HG02852 (cell line): ENCODE measurements at regions not wholly inside any gene's neighbourhood (a gene's known extent, or its start where the extent isn't known, plus 50 kb on each side); places are given as distances from the start of the nearest gene placed in this dataset.

ENCODE experiments used
- ATAC-seq: cut with Tn5 transposase; IDR thresholded peaks from one replicate; pipeline ENCODE4 v1.9.1; 2021; ENCODE audit warnings: mild to moderate bottlenecking, moderate library complexity; ENCODE audit not compliant: unreplicated experiment

GRCh38 chr5:116361979-116362577, 212.5 kb downstream of the SEMA6A start:
- ATAC-seq: no peak

DNA sequence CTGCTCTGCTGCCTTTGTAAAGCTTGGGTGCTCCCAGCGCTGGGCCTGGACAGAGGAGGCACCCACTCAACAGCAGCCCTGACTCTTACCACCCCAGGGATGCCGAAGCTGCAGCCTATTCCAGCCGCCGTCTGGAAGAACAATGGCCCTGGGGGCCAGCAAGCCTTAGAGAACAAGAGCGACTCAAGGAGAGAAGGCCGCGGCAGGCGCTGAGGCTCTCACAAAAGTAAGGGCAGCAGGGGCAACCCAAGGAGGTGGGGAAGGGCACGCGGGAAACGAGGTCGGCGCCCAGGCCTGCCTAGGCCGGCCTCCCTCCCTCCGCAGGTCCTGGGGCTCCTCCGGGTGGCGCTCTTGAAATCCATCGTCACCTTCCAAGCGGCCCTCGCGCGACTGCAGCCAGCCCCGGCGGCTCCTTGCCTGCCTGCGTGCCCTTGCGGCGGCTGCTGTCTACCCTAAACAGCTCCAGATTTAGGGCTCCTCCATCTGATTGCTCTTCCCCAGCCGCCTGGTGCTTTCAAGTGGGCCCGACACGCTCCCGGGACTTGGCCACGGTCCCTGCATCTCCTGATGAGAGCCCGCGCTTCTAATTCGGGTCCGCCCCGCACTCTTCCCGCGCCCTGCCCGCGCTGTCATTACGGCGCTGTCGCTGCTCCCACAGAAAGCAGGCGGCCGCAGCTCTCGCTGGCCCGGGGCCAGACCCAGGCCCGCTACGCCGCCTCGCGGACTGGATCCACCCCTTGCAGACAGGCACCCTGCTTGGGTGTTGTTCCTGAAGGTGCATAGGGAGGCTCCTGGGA, 213.3 kb downstream of the SEMA6A start:
- ATAC-seq: no peak

- no peak for ATAC-seq
Observed at GRCh38 chr5:116360008-116360853, 214.4 kb downstream of the SEMA6A start.

- no peak for ATAC-seq
Observed at GRCh38 chr5:116359592-116359991, 215.0 kb downstream of the SEMA6A start.

- peak; percentile 98 for ATAC-seq
Observed at GRCh38 chr5:116358911-116359418, 215.7 kb downstream of the SEMA6A start.

DNA sequence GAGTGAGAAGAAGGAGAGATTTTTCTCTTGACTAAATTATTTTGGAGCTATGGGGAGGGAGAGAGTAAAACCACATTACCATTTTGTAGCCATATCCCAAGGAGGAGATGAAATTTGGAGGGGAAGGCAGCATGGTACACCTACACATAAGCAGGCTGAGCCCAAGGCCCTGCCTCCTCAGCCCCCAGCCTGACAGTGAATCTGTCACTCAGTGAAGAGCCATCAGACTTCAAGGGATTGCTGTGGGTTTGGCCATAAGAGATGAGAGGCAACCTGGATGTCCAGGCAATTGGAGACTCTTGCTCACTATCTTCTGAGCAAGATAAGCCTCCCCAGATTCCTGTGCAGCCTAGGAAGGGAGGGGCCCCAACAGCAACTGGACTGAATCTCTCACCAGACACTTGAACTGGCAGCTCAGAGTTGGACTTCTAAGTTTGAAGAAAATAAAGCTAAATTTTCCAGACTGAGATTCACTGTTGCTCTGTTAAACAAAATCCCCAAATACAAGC, 216.6 kb downstream of the SEMA6A start:
- no peak for ATAC-seq

DNA sequence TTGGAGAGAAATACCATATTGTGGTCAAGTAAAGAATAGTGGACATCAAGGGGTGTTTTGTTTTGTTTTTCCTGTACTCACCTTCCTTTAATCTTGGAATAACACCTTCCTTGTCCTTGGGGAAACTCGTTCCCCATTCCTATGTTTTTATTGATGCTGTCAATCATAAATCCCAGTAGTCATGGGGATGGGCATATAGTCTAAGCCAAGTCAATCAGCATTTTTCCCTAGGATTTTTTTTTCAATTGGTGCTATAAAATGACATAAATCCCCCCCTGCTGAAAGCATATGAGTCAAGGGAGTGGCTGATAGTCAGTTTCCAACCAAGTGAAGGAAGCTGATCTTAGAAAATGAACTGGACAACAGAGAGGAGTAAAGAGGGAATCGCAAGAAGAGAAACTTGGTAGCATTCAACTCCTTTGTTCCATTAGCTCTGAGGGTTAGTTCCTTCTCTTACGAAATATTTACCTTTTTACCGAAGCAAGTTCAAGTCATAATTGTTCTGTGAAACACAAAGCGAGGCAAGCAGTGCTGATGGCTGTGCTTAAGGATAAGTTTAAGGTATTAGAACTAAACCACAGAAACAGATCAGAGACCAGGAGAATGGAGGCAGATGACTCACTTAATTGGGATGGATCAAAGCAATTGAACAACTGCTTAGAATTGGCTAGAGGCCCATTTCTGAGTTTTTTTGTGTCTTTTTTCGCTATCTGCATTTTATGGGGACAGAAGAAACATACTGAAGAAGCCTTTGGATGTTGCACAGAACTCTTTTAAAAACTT, 218.6 kb downstream of the SEMA6A start:
- no peak for ATAC-seq

DNA sequence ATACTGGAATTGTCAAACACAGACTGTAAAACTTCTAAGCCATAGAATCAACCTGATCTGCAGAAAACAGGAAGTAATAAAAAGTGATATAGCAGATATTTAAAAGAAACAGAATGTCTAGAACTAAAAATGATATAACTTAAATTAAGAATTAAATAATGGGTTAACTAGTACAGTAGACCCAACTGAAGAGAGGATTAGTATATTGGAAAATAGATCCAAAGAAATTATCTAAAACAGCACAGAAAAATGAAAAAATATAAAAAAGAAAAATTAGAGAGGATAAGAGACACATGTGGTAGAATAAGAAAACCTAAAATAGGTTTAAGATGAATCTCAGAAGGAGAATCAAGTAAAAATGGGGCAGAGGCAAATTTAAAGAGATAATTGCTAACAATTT, 219.9 kb downstream of the SEMA6A start:
- no peak for ATAC-seq

- ATAC-seq: no peak
Observed at GRCh38 chr5:116347657-116348056, 227.0 kb downstream of the SEMA6A start.

DNA sequence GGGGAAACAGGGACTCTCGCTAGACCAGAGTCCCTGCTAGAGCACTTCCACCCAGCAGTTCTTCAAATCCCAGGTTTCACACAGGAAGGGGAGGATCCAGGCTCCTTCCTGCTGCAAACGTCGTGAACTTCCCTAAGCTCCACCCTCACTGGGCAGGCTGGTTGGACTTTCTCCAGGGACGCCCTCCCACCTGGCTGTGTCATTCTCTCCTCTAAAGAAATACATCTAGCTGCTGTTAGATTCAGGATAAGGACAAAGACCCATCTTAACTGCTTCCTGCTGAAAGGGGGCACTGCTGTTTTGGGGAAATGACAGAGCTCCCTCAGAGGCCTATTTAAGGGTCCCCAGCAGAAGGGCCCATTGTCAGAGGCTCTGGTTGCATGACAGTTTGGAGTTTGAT, 230.7 kb downstream of the SEMA6A start:
- no peak for ATAC-seq
